HepG2 (cell line): ENCODE measurements at regions not wholly inside any gene's neighbourhood (a gene's known extent, or its start where the extent isn't known, plus 50 kb on each side); places are given as distances from the start of the nearest gene placed in this dataset.
"Not testable (repeated sequence)": the region's sequence is repeated elsewhere in the genome, so short reads cannot be mapped to it uniquely, and the experiment has no call there.

Experiments
- ATAC-seq: fragments of 200-7000 bp; cut with Tn5 transposase; 3 replicates; pipeline ENCODE4 v1.9.1; 2020; ENCODE audit warnings: mild to moderate bottlenecking, moderate library complexity
- BruUV-seq: library from RNA; stranded (reverse); fragments of 400-500 nt; replicated peaks from 2 replicates; lab custom pipeline; 2021; lab: Mats Ljungman, UMichigan
- CTCF ChIA-PET: fragments of 300-600 bp; formaldehyde crosslinking; extraction: SDS; loops from one replicate; lab custom pipeline; 2021; ENCODE audit warnings: low total read pairs, inconsistent platforms, low intra/inter-chr PET ratio; lab: Yijun Ruan, JAX
- POLR2A ChIA-PET: fragments of 350-600 bp; sonication (Branson Sonifier 250); formaldehyde crosslinking; loops from one replicate; lab custom pipeline; 2020; ENCODE audit warnings: antibody characterized with exemption, inconsistent platforms; lab: Yijun Ruan, JAX
- DNase-seq: peaks from one replicate; pipeline ENCODE4 v3.0.0-alpha.2; 2015; ENCODE audit warnings: low spot score
- FAIRE-seq: peaks from 3 replicates; lab custom pipeline; 2011; peaks lifted over from hg19 to GRCh38; lab: Jason Lieb, UNC
- H2AFZ ChIP-seq: one replicate; pipeline ENCODE4 v1.6.1; 2011; ENCODE audit warnings: low read length, inconsistent platforms
- H3K27ac ChIP-seq: fragments of 300-600 bp; 3 replicates; pipeline ENCODE4 v1.8.0; 2011; ENCODE audit warnings: mixed run types, mild to moderate bottlenecking, mixed read lengths, low read length, inconsistent platforms; ENCODE audit not compliant: insufficient read depth; ENCODE audit errors: extremely low read length
- H3K27me3 ChIP-seq, 2 experiments: fragments of 200-600 bp in 1 of 2; 2 replicates in 1 of 2; 3 replicates in 1 of 2; pipeline versions ENCODE4 v1.6.0 to v1.8.0; 2011; ENCODE audit warnings: low read length in 2 of 2, mild to moderate bottlenecking in 2 of 2, moderate library complexity in 2 of 2, inconsistent platforms in 1 of 2; ENCODE audit not compliant: insufficient read depth in 2 of 2, control insufficient read depth in 1 of 2
- H3K36me3 ChIP-seq, 2 experiments: fragments of 200-600 bp in 1 of 2; replicated peaks in 1 of 2; 2 replicates in 1 of 2; 3 replicates in 1 of 2; pipeline versions ENCODE4 v1.5.1 to v1.8.0; 2011; ENCODE audit warnings: low read length in 2 of 2, inconsistent platforms in 1 of 2; ENCODE audit not compliant: insufficient read depth in 2 of 2, control insufficient read depth in 1 of 2
- H3K4me1 ChIP-seq: 2 replicates; pipeline ENCODE4 v1.5.1; 2012; ENCODE audit warnings: low read length, inconsistent platforms; ENCODE audit not compliant: insufficient read depth
- H3K4me2 ChIP-seq: 2 replicates; pipeline ENCODE4 v1.6.0; 2011; ENCODE audit warnings: low read depth, low read length, inconsistent platforms
- H3K4me3 ChIP-seq, 3 experiments: fragments of 200-600 bp in 1 of 3; sonication (generic), shearing (Covaris generic) in 1 of 3; replicated peaks in 1 of 3; 2 replicates each; pipeline ENCODE4 v1.5.1; 2011 to 2016; ENCODE audit warnings: low read length in 3 of 3, inconsistent platforms in 2 of 3, low read depth in 2 of 3, mild to moderate bottlenecking in 2 of 3, control low read depth in 1 of 3, mixed read lengths in 1 of 3; ENCODE audit not compliant: insufficient read depth in 1 of 3
- H3K79me2 ChIP-seq: one replicate; pipeline ENCODE4 v1.6.1; 2011; ENCODE audit warnings: low read length, inconsistent platforms; ENCODE audit not compliant: insufficient read depth
- H3K9ac ChIP-seq: 2 replicates; pipeline ENCODE4 v1.6.0; 2011; ENCODE audit warnings: mild to moderate bottlenecking, low read depth, low read length, inconsistent platforms; ENCODE audit not compliant: insufficient read depth
- H3K9me3 ChIP-seq: 2 replicates; pipeline ENCODE4 v1.5.1; 2012; ENCODE audit warnings: mild to moderate bottlenecking, low read length
- H4K20me1 ChIP-seq: 2 replicates; pipeline ENCODE4 v1.6.0; 2011; ENCODE audit warnings: inconsistent platforms, mild to moderate bottlenecking, low read length, moderate library complexity; ENCODE audit not compliant: insufficient read depth
- CHCHD3 ChIP-seq: sonication (generic); formaldehyde crosslinking; IDR thresholded peaks from 2 replicates; pipeline ENCODE4 v1.8.0; 2022; ENCODE audit warnings: mild to moderate bottlenecking, missing genetic modification reagents, moderate library complexity
- KIAA2018 ChIP-seq: sonication (generic); formaldehyde crosslinking; IDR thresholded peaks from 2 replicates; pipeline ENCODE4 v1.5.0; 2020; ENCODE audit warnings: mild to moderate bottlenecking, missing genetic modification reagents, borderline replicate concordance
- KLF11 ChIP-seq: IDR thresholded peaks from 2 replicates; pipeline ENCODE4 v1.6.1; 2016; ENCODE audit warnings: missing compliant biosample characterization
- NFYC ChIP-seq: IDR thresholded peaks from 2 replicates; pipeline ENCODE4 v1.6.1; 2016; ENCODE audit warnings: missing genetic modification reagents, missing compliant biosample characterization
- PATZ1 ChIP-seq: sonication (generic); formaldehyde crosslinking; IDR thresholded peaks from 2 replicates; pipeline ENCODE4 v1.4.0; 2020; ENCODE audit warnings: missing genetic modification reagents
- RXRB ChIP-seq: IDR thresholded peaks from 2 replicates; pipeline ENCODE4 v1.6.1; 2016; ENCODE audit warnings: borderline replicate concordance, missing genetic modification reagents, missing compliant biosample characterization
- TBL1XR1 ChIP-seq: fragments of 150-350 bp; IDR thresholded peaks from 2 replicates; pipeline ENCODE4 v1.6.1; 2014; ENCODE audit warnings: borderline replicate concordance, low read length; ENCODE audit not compliant: partially characterized antibody
- ZNF282 ChIP-seq: fragments of 450-650 bp; IDR thresholded peaks from 2 replicates; pipeline ENCODE4 v1.6.1; 2018; ENCODE audit not compliant: partially characterized antibody
- ZNF441 ChIP-seq: sonication (generic); formaldehyde crosslinking; IDR thresholded peaks from 2 replicates; pipeline ENCODE4 v1.7.0; 2021; ENCODE audit warnings: missing genetic modification reagents, borderline replicate concordance
- ZNF572 ChIP-seq: sonication (generic); formaldehyde crosslinking; IDR thresholded peaks from 2 replicates; pipeline ENCODE4 v1.5.1; 2020; ENCODE audit warnings: mild to moderate bottlenecking, missing genetic modification reagents
- WGBS: methylation state at CpG from one replicate; pipeline ENCODE4 v1.1.6; 2017; ENCODE audit warnings: low lambda C conversion rate; 5-methylcytosine and 5-hydroxymethylcytosine counted together
- in situ Hi-C: cut with HindIII; loops from 2 replicates; pipeline ENCODE4 v1.10.0; 2017; ENCODE audit warnings: low pct_unique_long_range_greater_than_20kb; ENCODE audit not compliant: extremely low pct_ligation_motif_present
- intact Hi-C: fragments of 100-400 bp; cut with micrococcal nuclease; formaldehyde crosslinking; loops from one replicate; pipeline ENCODE4 v1.10.0; 2022; ENCODE audit not compliant: unreplicated experiment
- TF ChIP-seq, protein P1 (sequence below): IDR thresholded peaks from 2 replicates; pipeline ENCODE4 v1.6.1; 2016; ENCODE audit warnings: low read depth
- TF ChIP-seq, protein P2 (sequence below): fragments of 450-650 bp; IDR thresholded peaks from 2 replicates; pipeline ENCODE4 v1.6.1; 2017

DNA sequence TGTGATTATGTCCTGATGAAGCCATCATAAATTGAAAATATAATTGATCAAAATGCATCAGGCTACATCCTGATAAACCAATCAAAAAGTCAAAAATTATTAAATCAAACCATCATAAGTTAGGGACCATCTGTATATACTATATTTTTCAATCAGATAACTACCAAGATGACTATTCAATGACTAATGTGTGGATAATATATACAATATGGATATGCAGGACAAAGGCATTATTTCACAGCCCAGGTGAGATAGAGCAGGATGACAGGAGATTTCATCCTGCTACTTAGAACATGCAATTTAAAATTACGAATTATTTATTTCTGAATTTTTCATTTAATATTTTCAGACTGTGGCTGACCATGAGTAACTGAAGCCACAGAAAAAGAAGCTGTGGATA, 137.3 kb upstream of the GNAI1 start (continued):
- TF ChIP-seq KIAA2018 (CRISPR knock-in tag) (no peak), TBL1XR1 (no peak), RXRB (CRISPR knock-in tag) (no peak), ZNF572 (CRISPR knock-in tag) (no peak), KLF11 (CRISPR knock-in tag) (no peak), NFYC (no peak), PATZ1 (CRISPR knock-in tag) (no peak), CHCHD3 (CRISPR knock-in tag) (no peak), ZNF282 (no peak), ZNF441 (CRISPR knock-in tag) (no peak)
- TF ChIP-seq, protein P1, sequence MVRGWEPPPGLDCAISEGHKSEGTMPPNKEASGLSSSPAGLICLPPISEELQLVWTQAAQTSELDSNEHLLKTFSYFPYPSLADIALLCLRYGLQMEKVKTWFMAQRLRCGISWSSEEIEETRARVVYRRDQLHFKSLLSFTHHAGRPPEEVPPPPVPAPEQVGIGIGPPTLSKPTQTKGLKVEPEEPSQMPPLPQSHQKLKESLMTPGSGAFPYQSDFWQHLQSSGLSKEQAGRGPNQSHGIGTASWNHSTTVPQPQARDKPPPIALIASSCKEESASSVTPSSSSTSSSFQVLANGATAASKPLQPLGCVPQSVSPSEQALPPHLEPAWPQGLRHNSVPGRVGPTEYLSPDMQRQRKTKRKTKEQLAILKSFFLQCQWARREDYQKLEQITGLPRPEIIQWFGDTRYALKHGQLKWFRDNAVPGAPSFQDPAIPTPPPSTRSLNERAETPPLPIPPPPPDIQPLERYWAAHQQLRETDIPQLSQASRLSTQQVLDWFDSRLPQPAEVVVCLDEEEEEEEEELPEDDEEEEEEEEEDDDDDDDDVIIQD (CRISPR knock-in tag), result no peak
- TF ChIP-seq, protein P2, sequence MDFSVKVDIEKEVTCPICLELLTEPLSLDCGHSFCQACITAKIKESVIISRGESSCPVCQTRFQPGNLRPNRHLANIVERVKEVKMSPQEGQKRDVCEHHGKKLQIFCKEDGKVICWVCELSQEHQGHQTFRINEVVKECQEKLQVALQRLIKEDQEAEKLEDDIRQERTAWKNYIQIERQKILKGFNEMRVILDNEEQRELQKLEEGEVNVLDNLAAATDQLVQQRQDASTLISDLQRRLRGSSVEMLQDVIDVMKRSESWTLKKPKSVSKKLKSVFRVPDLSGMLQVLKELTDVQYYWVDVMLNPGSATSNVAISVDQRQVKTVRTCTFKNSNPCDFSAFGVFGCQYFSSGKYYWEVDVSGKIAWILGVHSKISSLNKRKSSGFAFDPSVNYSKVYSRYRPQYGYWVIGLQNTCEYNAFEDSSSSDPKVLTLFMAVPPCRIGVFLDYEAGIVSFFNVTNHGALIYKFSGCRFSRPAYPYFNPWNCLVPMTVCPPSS, result no peak
- TF ChIP-seq, all 625 proteins: peak for 0

DNA sequence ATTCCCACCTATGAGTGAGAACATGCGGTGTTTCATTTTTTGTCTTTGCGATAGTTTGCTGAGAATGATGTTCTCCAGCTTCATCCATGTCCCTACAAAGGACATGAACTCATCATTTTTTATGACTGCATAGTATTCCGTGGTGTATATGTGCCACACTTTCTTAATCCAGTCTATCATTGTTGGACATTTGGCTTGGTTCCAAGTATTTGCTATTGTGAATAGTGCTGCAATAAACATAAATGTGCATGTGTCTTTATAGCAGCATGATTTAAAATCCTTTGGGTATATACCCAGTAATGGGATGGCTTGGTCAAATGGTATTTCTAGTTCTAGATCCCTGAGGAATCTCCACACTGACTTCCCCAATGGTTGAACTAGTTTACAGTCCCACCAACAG, 138.9 kb upstream of the GNAI1 start:
- intact Hi-C loops, H3K79me2 ChIP-seq, H2AFZ ChIP-seq, H3K4me3 ChIP-seq, POLR2A ChIA-PET, H3K27me3 ChIP-seq, DNase-seq, H4K20me1 ChIP-seq, H3K4me2 ChIP-seq, H3K9me3 ChIP-seq, CTCF ChIA-PET, H3K9ac ChIP-seq, FAIRE-seq, H3K27ac ChIP-seq, ATAC-seq, in situ Hi-C loops, H3K4me1 ChIP-seq, BruUV-seq, H3K36me3 ChIP-seq: not testable (repeated sequence)
- WGBS, result 53% methylated on average over 3 of the region's 3 CpGs
